Body of pancreas (tissue), 4 donors: ENCODE measurements at regions not wholly inside any gene's neighbourhood (a gene's known extent, or its start where the extent isn't known, plus 50 kb on each side); places are given as distances from the start of the nearest gene placed in this dataset.

Experiments used
- CTCF ChIP-seq, 7 experiments: fragments of 450-650 bp in 4 of 7; fragments of 200-600 bp in 3 of 7; sonication (generic) in 3 of 7; IDR thresholded peaks; one replicate each; pipeline ENCODE4 v1.5.1; 2016 to 2019; ENCODE audit warnings: antibody characterized with exemption in 7 of 7
- POLR2A ChIP-seq, 3 donors: fragments of 450-650 bp; IDR thresholded peaks; one replicate each; pipeline ENCODE4 v1.6.1; 2016; ENCODE audit warnings: antibody characterized with exemption in 3 of 3, mild to moderate bottlenecking in 2 of 3

GRCh38 chr15:70535955-70536338 is 227.4 kb downstream of the UACA start:
- TF ChIP-seq CTCF (IDR thresholded peaks at IDR 0.05) (no peak), POLR2A (IDR thresholded peaks at IDR 0.05) (no peak)
